HepG2 (cell line): ENCODE measurements at regions not wholly inside any gene's neighbourhood (a gene's known extent, or its start where the extent isn't known, plus 50 kb on each side); places are given as distances from the start of the nearest gene placed in this dataset.

Source experiments
- ATAC-seq: fragments of 200-7000 bp; cut with Tn5 transposase; 3 replicates; pipeline ENCODE4 v1.9.1; 2020; ENCODE audit warnings: mild to moderate bottlenecking, moderate library complexity
- BruUV-seq: library from RNA; stranded (reverse); fragments of 400-500 nt; replicated peaks from 2 replicates; lab custom pipeline; 2021; lab: Mats Ljungman, UMichigan
- CTCF ChIA-PET: fragments of 300-600 bp; formaldehyde crosslinking; extraction: SDS; loops from one replicate; lab custom pipeline; 2021; ENCODE audit warnings: low total read pairs, inconsistent platforms, low intra/inter-chr PET ratio; lab: Yijun Ruan, JAX
- POLR2A ChIA-PET: fragments of 350-600 bp; sonication (Branson Sonifier 250); formaldehyde crosslinking; loops from one replicate; lab custom pipeline; 2020; ENCODE audit warnings: antibody characterized with exemption, inconsistent platforms; lab: Yijun Ruan, JAX
- DNase-seq: peaks from one replicate; pipeline ENCODE4 v3.0.0-alpha.2; 2015; ENCODE audit warnings: low spot score
- FAIRE-seq: peaks from 3 replicates; lab custom pipeline; 2011; peaks lifted over from hg19 to GRCh38; lab: Jason Lieb, UNC
- H2AFZ ChIP-seq: one replicate; pipeline ENCODE4 v1.6.1; 2011; ENCODE audit warnings: low read length, inconsistent platforms
- H3K27ac ChIP-seq: fragments of 300-600 bp; 3 replicates; pipeline ENCODE4 v1.8.0; 2011; ENCODE audit warnings: mixed run types, mild to moderate bottlenecking, mixed read lengths, low read length, inconsistent platforms; ENCODE audit not compliant: insufficient read depth; ENCODE audit errors: extremely low read length
- H3K27me3 ChIP-seq, 2 experiments: fragments of 200-600 bp in 1 of 2; 2 replicates in 1 of 2; 3 replicates in 1 of 2; pipeline versions ENCODE4 v1.6.0 to v1.8.0; 2011; ENCODE audit warnings: low read length in 2 of 2, mild to moderate bottlenecking in 2 of 2, moderate library complexity in 2 of 2, inconsistent platforms in 1 of 2; ENCODE audit not compliant: insufficient read depth in 2 of 2, control insufficient read depth in 1 of 2
- H3K36me3 ChIP-seq, 2 experiments: fragments of 200-600 bp in 1 of 2; replicated peaks in 1 of 2; 2 replicates in 1 of 2; 3 replicates in 1 of 2; pipeline versions ENCODE4 v1.5.1 to v1.8.0; 2011; ENCODE audit warnings: low read length in 2 of 2, inconsistent platforms in 1 of 2; ENCODE audit not compliant: insufficient read depth in 2 of 2, control insufficient read depth in 1 of 2
- H3K4me1 ChIP-seq: 2 replicates; pipeline ENCODE4 v1.5.1; 2012; ENCODE audit warnings: low read length, inconsistent platforms; ENCODE audit not compliant: insufficient read depth
- H3K4me2 ChIP-seq: 2 replicates; pipeline ENCODE4 v1.6.0; 2011; ENCODE audit warnings: low read depth, low read length, inconsistent platforms
- H3K4me3 ChIP-seq, 3 experiments: fragments of 200-600 bp in 1 of 3; sonication (generic), shearing (Covaris generic) in 1 of 3; replicated peaks in 1 of 3; 2 replicates each; pipeline ENCODE4 v1.5.1; 2011 to 2016; ENCODE audit warnings: low read length in 3 of 3, inconsistent platforms in 2 of 3, low read depth in 2 of 3, mild to moderate bottlenecking in 2 of 3, control low read depth in 1 of 3, mixed read lengths in 1 of 3; ENCODE audit not compliant: insufficient read depth in 1 of 3
- H3K79me2 ChIP-seq: one replicate; pipeline ENCODE4 v1.6.1; 2011; ENCODE audit warnings: low read length, inconsistent platforms; ENCODE audit not compliant: insufficient read depth
- H3K9ac ChIP-seq: 2 replicates; pipeline ENCODE4 v1.6.0; 2011; ENCODE audit warnings: mild to moderate bottlenecking, low read depth, low read length, inconsistent platforms; ENCODE audit not compliant: insufficient read depth
- H3K9me3 ChIP-seq: 2 replicates; pipeline ENCODE4 v1.5.1; 2012; ENCODE audit warnings: mild to moderate bottlenecking, low read length
- H4K20me1 ChIP-seq: 2 replicates; pipeline ENCODE4 v1.6.0; 2011; ENCODE audit warnings: inconsistent platforms, mild to moderate bottlenecking, low read length, moderate library complexity; ENCODE audit not compliant: insufficient read depth
- HIVEP1 ChIP-seq: sonication (generic); formaldehyde crosslinking; IDR thresholded peaks from 2 replicates; pipeline ENCODE4 v1.4.0; 2020; ENCODE audit warnings: mild to moderate bottlenecking, missing genetic modification reagents
- KMT2B ChIP-seq: IDR thresholded peaks from 2 replicates; pipeline ENCODE4 v1.6.1; 2016; ENCODE audit warnings: missing genetic modification reagents, missing compliant biosample characterization
- RAD51 ChIP-seq: fragments of 450-650 bp; IDR thresholded peaks from 2 replicates; pipeline ENCODE4 v1.6.1; 2016; ENCODE audit warnings: borderline replicate concordance
- SIN3B ChIP-seq: fragments of 150-350 bp; IDR thresholded peaks from 2 replicates; pipeline ENCODE4 v1.6.1; 2014; ENCODE audit warnings: low read length
- SRY ChIP-seq: sonication (generic); formaldehyde crosslinking; IDR thresholded peaks from 2 replicates; pipeline ENCODE4 v1.8.0; 2022; ENCODE audit warnings: mild to moderate bottlenecking, missing genetic modification reagents
- TEAD2 ChIP-seq: sonication (generic); formaldehyde crosslinking; IDR thresholded peaks from 2 replicates; pipeline ENCODE4 v1.9.0; 2021; ENCODE audit warnings: missing genetic modification reagents
- ZBTB3 ChIP-seq: sonication (generic); formaldehyde crosslinking; IDR thresholded peaks from 2 replicates; pipeline ENCODE4 v1.4.0; 2020; ENCODE audit warnings: low read depth, mild to moderate bottlenecking, moderate library complexity, missing genetic modification reagents, borderline replicate concordance
- ZNF496 ChIP-seq: sonication (generic); formaldehyde crosslinking; IDR thresholded peaks from 2 replicates; pipeline ENCODE4 v1.8.1; 2023; ENCODE audit warnings: mild to moderate bottlenecking, moderate library complexity, missing genetic modification reagents; ENCODE audit not compliant: insufficient replicate concordance
- ZNF552 ChIP-seq: sonication (generic); formaldehyde crosslinking; IDR thresholded peaks from 2 replicates; pipeline ENCODE4 v1.9.0; 2022; ENCODE audit warnings: missing genetic modification reagents, mild to moderate bottlenecking, borderline replicate concordance
- WGBS: methylation state at CpG from one replicate; pipeline ENCODE4 v1.1.6; 2017; ENCODE audit warnings: low lambda C conversion rate; 5-methylcytosine and 5-hydroxymethylcytosine counted together
- in situ Hi-C: cut with HindIII; loops from 2 replicates; pipeline ENCODE4 v1.10.0; 2017; ENCODE audit warnings: low pct_unique_long_range_greater_than_20kb; ENCODE audit not compliant: extremely low pct_ligation_motif_present
- intact Hi-C: fragments of 100-400 bp; cut with micrococcal nuclease; formaldehyde crosslinking; loops from one replicate; pipeline ENCODE4 v1.10.0; 2022; ENCODE audit not compliant: unreplicated experiment
- TF ChIP-seq, protein P1 (sequence below): sonication (generic); formaldehyde crosslinking; IDR thresholded peaks from 2 replicates; pipeline ENCODE4 v1.4.0; 2020; ENCODE audit warnings: missing genetic modification reagents, borderline replicate concordance

DNA sequence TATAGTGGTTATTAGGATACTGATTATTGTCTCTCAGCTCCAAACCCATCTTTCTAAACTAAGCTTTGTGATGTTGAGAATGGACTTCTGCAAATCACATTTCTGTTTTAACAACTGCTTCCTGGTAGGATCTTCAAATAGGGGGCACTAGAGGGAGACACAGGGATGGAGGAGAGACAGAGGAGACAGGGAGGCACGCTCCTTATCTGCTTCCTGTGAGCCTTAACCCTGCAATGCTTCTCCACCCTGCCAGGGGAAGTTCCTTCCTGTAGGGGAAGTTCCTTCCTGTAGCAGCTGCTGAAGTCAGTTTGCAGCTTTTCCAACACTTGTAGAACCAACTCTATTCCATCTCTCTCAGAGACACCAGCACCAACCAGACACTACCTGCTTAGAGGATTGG, 847.2 kb downstream of the CCSER2 start:
- Histone ChIP-seq H3K27ac (no peak overlapping the region), H3K4me3 (no peak overlapping the region), H3K36me3 (no peaks in the 10 kb centered on the region), H4K20me1 (no peaks in the 10 kb centered on the region), H3K4me1 (no peaks in the 10 kb centered on the region), H3K9ac (no peak overlapping the region), H3K79me2 (no peaks in the 10 kb centered on the region), H3K4me2 (no peak overlapping the region), H3K27me3 (no peaks in the 10 kb centered on the region), H3K9me3 (no peaks in the 10 kb centered on the region), H2AFZ (no peak overlapping the region)
- no peak for ATAC-seq
- WGBS: 0% methylated on average over 1 of the region's 1 CpG
- CTCF ChIA-PET: no interaction called here
- DNase-seq: no peak
- POLR2A ChIA-PET: no interaction called here
- no TSS peak for BruUV-seq
- FAIRE-seq: no peak
- TF ChIP-seq TEAD2 (CRISPR knock-in tag) (no peak), SRY (CRISPR knock-in tag) (no peak), KMT2B (CRISPR knock-in tag) (no peak), ZNF496 (CRISPR knock-in tag) (no peak), HIVEP1 (no peak), ZBTB3 (CRISPR knock-in tag) (no peak), RAD51 (no peak), SIN3B (no peak), ZNF552 (no peak)
- TF ChIP-seq, protein P1, sequence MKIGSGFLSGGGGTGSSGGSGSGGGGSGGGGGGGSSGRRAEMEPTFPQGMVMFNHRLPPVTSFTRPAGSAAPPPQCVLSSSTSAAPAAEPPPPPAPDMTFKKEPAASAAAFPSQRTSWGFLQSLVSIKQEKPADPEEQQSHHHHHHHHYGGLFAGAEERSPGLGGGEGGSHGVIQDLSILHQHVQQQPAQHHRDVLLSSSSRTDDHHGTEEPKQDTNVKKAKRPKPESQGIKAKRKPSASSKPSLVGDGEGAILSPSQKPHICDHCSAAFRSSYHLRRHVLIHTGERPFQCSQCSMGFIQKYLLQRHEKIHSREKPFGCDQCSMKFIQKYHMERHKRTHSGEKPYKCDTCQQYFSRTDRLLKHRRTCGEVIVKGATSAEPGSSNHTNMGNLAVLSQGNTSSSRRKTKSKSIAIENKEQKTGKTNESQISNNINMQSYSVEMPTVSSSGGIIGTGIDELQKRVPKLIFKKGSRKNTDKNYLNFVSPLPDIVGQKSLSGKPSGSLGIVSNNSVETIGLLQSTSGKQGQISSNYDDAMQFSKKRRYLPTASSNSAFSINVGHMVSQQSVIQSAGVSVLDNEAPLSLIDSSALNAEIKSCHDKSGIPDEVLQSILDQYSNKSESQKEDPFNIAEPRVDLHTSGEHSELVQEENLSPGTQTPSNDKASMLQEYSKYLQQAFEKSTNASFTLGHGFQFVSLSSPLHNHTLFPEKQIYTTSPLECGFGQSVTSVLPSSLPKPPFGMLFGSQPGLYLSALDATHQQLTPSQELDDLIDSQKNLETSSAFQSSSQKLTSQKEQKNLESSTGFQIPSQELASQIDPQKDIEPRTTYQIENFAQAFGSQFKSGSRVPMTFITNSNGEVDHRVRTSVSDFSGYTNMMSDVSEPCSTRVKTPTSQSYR (CRISPR knock-in tag): no peak
- in situ Hi-C loops: no loop called here
- intact Hi-C loops: no loop called here
